ENCODE measurements at regions not wholly inside any gene's neighbourhood (a gene's known extent, or its start where the extent isn't known, plus 50 kb on each side); places are given as distances from the start of the nearest gene placed in this dataset.

DNA sequence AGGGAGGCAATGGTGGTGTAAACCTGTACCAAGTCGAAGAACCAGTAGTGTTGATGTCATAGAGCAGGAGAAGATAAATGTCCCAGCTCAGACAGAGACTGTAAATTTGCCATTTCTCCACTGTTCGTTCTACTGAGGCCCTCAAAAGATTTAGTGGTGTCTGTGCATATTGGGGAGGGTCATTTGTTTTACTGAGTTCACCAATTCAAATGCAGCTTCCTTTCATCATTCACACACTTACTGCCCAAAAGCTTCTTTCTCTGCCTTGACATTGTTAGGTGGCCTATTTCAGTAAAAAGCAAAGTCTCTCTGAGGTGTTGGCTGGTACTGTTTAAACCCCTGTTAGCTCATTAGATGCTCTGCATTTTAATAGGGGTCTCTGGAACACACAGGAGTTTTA, 86.2 kb upstream of the EDNRB start:
- no peak for DNase-seq (ENCODE audit: low spot score)

DNA sequence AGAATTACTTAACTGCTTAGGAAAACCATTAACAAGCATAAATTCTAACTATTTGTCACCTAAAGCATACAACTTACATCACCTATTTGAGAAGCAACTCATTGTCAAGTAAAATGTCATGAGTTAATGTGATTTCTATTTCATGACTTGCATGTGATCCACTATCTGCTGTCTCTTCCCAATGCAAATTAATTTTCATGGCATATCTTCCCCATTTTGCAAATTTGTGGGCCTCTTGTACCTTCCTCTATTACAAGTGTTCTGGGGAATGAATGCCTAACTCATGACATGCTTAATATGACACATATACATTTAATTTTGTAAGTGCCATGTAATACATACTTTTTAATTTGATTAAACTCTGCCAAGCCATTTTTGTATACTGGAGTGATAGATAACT, 81.1 kb upstream of the EDNRB start:
- DNase-seq (ENCODE audit: low spot score): no peak

GRCh38 chr13:77994166-77994565, 75.5 kb upstream of the EDNRB start:
- DNase-seq (ENCODE audit: low spot score): no peak

GRCh38 chr13:77991003-77991402, 72.4 kb upstream of the EDNRB start:
- DNase-seq (ENCODE audit: low spot score): no peak

DNA sequence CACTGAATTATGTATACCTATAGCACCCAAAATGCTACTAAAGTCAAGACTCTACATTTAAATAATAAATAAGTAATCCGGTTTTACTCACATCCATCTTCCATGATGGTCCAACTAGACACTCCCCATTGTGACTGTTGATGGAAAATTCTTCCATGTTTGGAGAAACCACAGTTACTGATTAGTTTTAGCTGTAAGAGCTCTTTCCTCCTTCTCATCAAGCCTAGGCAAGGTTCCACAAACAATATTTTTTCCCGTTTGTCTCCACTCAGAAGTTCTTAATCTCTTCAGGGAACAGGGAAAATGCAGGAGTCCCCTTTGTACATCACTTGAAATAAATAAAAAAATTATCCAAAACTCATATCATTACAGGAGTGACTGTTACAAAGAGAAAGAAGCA, 70.7 kb upstream of the EDNRB start:
- DNase-seq (ENCODE audit: low spot score): no peak

- DNase-seq (ENCODE audit: low spot score): no peak
These were observed 69.7 kb upstream of the EDNRB start for GRCh38 chr13:77988355-77988754.

DNA sequence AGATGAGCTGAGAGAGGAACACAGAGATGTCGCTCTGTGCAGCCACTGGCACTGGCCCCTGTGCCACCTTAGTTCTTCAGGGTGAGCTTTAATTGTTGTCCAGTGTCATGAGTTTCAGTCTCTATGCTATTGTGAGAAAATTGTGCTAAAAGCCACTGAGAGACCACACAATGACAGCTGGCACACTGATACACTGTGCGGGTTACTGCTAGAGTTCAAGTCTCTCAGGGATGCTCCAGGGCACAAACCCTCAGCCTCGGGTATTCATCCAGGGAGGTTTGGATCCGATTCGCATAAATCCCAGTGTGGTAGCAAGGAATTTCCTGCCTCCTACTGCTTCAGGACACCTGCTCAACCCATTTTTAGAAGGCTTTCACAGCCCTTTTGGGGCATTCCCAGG, 68.1 kb upstream of the EDNRB start:
- no peak for DNase-seq (ENCODE audit: low spot score)

GRCh38 chr13:77985866-77986636, 67.4 kb upstream of the EDNRB start:
- DNase-seq (ENCODE audit: low spot score): no peak

GRCh38 chr13:77981281-77981881, 62.8 kb upstream of the EDNRB start:
- no peak for DNase-seq (ENCODE audit: low spot score)

DNA sequence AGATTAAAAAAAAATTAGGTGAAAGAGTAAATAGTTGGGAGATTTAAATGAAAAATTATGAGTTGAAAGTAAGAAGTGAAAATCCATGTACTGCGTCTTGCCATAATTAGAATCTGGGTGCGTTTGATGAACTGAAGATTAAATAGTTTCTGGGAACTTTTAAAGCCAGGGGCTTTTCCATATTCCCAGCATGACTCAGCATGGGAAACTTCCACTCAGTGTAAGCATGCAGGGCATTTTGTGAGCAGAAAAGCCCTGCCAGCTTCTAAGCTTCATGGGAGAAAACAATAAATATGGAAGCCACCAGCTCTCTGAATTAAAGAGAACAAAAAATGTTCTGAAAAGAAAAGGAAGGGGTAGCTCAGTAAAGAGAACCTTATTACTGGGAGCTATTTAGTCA, 62.0 kb upstream of the EDNRB start:
- DNase-seq (ENCODE audit: low spot score): no peak

GRCh38 chr13:77979721-77980385, 61.2 kb upstream of the EDNRB start:
- no peak for DNase-seq (ENCODE audit: low spot score)

DNA sequence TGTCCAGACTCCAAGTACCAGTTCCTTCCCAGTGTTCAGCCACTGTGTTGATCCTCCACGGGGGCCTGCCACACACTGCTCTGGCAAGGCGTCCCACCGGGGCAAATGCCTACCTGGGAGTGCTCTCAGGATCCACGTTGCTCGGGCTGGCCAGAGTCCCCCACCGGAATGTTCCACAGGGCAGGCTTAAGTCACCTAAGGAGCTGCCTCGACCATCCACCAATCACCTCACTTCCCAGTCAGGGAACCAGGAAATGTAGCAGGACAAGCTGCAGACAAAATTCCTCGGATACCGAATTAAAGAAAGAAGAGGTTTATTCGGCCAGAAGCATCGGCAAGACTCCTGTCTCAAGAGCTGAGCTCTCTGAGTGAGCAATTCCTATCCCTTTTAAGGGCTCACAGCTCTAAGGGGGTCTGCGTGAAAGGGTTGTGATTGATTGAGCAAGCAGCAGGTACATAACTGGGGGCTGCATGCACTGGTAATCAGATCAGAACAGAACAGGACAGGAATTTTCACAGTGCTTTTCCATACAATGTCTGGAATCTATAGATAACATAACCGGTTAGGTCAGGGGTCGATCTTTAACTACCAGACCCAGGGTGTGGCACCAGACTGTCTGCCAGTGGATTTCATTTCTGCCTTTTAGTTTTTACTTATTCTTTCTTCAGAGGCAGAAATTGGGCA, 56.9 kb upstream of the EDNRB start:
- DNase-seq (ENCODE audit: low spot score): no peak

- no peak for DNase-seq (ENCODE audit: low spot score)
These were observed 50.7 kb upstream of the EDNRB start for GRCh38 chr13:77969299-77969698.

All from SW480 (cell line).